Small intestine (tissue), 7 donors: ENCODE measurements at regions not wholly inside any gene's neighbourhood (a gene's known extent, or its start where the extent isn't known, plus 50 kb on each side); places are given as distances from the start of the nearest gene placed in this dataset.

Experiments used
- DNase-seq, 2 donors: peaks; one replicate each; pipeline versions ENCODE4 v3.0.0 to v3.0.0-alpha.2; 2013
- FAIRE-seq: peaks from 2 replicates; lab custom pipeline; 2012; peaks lifted over from hg19 to GRCh38; lab: Jason Lieb, UNC
- H3K27ac ChIP-seq, 3 donors: one replicate each; pipeline ENCODE4 v1.5.1; 2013; ENCODE audit warnings: low read length in 2 of 3, mild to moderate bottlenecking in 2 of 3, control low read depth in 1 of 3, inconsistent platforms in 1 of 3, low read depth in 1 of 3, moderate library complexity in 1 of 3
- H3K27me3 ChIP-seq, 3 donors: one replicate each; pipeline ENCODE4 v1.6.1; 2013; ENCODE audit warnings: low read length in 3 of 3, inconsistent platforms in 1 of 3; ENCODE audit not compliant: control insufficient read depth in 3 of 3, insufficient read depth in 3 of 3
- H3K36me3 ChIP-seq, 3 donors: one replicate each; pipeline ENCODE4 v1.6.1; 2013; ENCODE audit warnings: low read length in 3 of 3, inconsistent platforms in 1 of 3, low read depth in 1 of 3, mild to moderate bottlenecking in 1 of 3, moderate library complexity in 1 of 3; ENCODE audit not compliant: control insufficient read depth in 3 of 3, insufficient read depth in 2 of 3
- H3K4me1 ChIP-seq, 3 donors: one replicate each; pipeline ENCODE4 v1.6.1; 2013; ENCODE audit warnings: low read length in 2 of 3, inconsistent platforms in 1 of 3, low read depth in 1 of 3, mild to moderate bottlenecking in 1 of 3, moderate library complexity in 1 of 3; ENCODE audit not compliant: control insufficient read depth in 3 of 3, insufficient read depth in 2 of 3
- H3K4me3 ChIP-seq, 3 donors: one replicate each; pipeline ENCODE4 v1.5.1; 2013; ENCODE audit warnings: low read length in 3 of 3, control low read depth in 1 of 3, inconsistent platforms in 1 of 3, low read depth in 1 of 3, mild to moderate bottlenecking in 1 of 3, moderate library complexity in 1 of 3
- H3K9me3 ChIP-seq, 2 donors: one replicate each; pipeline ENCODE4 v1.6.1; 2013; ENCODE audit warnings: low read depth in 1 of 2, low read length in 1 of 2; ENCODE audit not compliant: control insufficient read depth in 2 of 2, insufficient read depth in 1 of 2
- WGBS, 3 donors: extraction: QIAGEN DNeasy Blood & Tissue Kit; methylation state at CpG; one replicate each; pipeline ENCODE4 v1.1.7; 2013; 5-methylcytosine and 5-hydroxymethylcytosine counted together
- donor health status: healthy with polysubstance abuse.
- donor health status: control.
- donor health status: control.
- donor health status: Bipolar disorder and iron deficiency.
- donor health status: healthy.

DNA sequence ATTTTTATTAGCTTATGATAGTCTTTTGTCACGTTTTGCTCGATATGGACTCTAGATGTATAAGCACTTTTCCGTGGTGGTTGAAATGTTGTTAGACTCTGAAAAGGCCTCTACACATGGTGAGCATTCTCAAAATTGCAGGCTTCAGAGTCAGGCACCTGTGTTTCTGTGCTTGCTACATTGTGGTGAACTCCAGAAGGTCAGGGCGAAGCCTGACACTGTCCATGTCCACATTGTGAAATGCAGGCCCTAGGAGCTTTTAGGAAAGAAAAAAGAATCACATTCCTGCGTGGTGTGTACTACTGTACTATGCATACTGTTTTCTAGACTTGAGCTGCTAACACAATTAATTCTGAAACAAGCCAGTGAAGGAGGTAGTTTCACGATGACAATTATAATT, 86.3 kb downstream of the HS3ST1 start:
- no peaks in the 10 kb centered on the region for H3K9me3 ChIP-seq
- whole genome bisulfite sequencing, 3 donors: 73 to 87% (median 73%) methylated on average over 6 of the region's 6 CpGs
- no peaks in the 10 kb centered on the region for H3K27me3 ChIP-seq
- no peaks in the 10 kb centered on the region for H3K4me1 ChIP-seq
- no peaks in the 10 kb centered on the region for H3K36me3 ChIP-seq
- no peak overlapping the region for H3K27ac ChIP-seq
- H3K4me3 ChIP-seq: no peak overlapping the region
- FAIRE-seq (no peak), DNase-seq (no peak)

DNA sequence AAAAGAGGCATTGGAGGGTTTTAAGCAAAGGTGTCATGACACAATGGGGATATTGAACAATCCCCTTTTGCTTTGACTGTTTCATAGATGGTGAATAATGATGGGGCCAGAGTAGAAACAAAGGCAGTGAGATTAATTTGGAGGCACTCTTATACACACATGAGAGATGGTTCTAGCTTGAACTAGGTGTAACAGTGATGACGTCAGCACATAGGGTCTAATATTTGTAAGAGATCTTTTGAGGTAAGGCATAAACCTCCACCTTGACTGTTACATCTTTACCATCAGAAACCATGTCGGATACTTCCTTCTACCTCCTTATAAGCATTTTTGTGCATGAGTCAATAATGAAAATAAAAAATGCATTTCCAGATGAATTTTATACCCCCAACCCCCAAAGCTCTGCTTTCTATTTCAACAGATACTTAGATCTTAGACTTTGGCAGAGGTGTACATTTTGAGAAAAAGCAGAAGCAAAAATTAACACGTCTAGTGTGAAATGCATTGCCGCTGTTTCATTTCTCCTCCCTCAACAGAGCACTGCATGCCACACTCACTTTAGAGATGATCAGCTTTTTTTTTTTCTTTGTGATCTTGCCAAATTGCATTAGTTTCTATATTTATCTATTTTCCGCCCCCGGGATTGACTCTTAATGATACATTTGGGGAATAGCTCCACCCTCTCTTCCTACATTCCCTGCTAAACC, 87.2 kb downstream of the HS3ST1 start:
- no peaks in the 10 kb centered on the region for H3K36me3 ChIP-seq
- WGBS, 3 donors: 72 to 86% (median 85%) methylated on average over 6 of the region's 6 CpGs
- H3K27me3 ChIP-seq: no peaks in the 10 kb centered on the region
- H3K4me3 ChIP-seq: no peak overlapping the region
- H3K9me3 ChIP-seq: no peaks in the 10 kb centered on the region
- DNase-seq (no peak), FAIRE-seq (no peak)
- no peak overlapping the region for H3K27ac ChIP-seq
- H3K4me1 ChIP-seq: no peaks in the 10 kb centered on the region

DNA sequence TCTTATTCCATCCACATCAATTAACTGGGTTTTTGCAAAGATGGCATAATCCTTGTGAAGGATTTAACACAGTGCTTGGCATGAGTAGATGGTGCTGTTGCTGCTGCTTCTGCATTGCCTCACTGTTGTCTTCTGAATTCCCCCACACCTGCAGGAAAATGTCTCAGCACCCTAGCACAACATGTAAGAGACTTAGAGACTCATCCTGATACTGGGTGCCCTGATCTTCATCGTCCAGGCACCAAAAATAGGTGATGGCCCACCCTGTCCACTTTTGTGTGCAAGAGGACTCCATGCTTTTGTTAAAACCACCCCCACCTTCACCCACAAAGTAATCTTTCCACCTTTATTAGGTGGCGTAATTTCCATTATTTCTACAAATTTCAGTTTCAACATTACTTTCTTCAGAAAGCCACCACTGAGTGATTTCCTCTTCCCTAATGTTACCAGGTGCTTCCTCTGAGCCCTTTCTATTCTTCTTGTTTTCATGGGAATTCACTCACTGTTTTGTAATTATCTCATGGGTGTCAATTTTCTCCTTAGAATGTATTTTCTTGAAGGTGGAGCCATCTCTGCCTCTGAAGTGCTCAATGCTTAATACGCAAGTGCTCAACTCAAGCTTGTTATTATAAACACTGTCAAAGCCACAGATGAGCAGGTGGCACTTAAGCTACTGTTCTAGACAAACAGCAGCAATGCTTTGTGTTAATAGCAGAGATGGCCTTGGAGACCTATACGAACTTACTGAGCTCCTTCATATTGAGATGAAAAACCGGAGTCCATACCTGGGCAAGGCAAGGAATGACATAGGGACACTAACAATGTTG, 89.5 kb downstream of the HS3ST1 start:
- no peak for FAIRE-seq
- DNase-seq: no peak
- Histone ChIP-seq H3K9me3 (no peaks in the 10 kb centered on the region), H3K4me1 (no peaks in the 10 kb centered on the region), H3K36me3 (no peaks in the 10 kb centered on the region), H3K4me3 (no peak overlapping the region), H3K27me3 (no peaks in the 10 kb centered on the region), H3K27ac (no peak overlapping the region)
- 66 to 82% (median 73%) methylated on average over 5 of the region's 5 CpGs for WGBS, 3 donors

DNA sequence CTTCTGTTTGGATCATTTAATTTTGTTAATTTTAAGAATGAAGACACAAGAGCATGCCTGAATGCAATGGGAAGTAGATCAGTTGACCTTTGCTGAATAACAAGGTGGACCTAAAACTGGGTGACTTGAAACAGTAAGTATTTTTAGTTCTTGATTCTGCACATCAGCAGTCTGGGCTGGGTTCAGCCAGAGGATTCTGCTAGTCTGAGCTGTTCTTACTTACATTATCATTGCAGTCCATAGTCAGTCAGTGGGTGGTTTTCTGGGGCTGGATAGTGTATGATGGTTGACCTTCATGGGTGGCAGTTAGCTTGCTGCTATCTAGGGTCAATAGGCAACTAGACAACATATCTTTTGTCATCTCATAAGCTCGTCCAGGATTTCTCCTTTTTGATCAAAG, 91.4 kb downstream of the HS3ST1 start:
- no peak for DNase-seq
- Histone ChIP-seq H3K27me3 (no peaks in the 10 kb centered on the region), H3K4me1 (no peaks in the 10 kb centered on the region), H3K36me3 (no peaks in the 10 kb centered on the region), H3K27ac (no peak overlapping the region), H3K4me3 (no peak overlapping the region), H3K9me3 (no peaks in the 10 kb centered on the region)
- no peak for FAIRE-seq
- WGBS, 3 donors: 26 to 36% (median 36%) methylated on average over 1 of the region's 1 CpG

DNA sequence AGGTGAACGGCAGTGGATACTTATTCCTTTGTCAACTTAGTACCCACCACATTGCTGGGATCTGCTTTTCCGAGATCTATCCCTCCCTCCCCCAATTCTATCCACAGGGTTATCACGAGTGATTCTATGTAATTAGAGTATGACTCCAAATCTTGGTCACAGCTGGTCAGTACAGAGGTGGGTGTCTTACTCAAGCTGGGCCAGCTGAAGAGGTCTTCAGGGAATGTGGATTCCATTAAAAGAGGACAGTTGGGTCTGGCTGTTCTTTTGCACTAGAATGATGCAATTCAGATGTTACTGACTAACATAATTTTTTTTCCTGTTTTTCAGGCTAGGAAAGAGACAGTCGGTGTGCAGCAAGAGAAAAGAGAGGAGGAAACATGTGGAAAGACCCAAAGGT, 92.3 kb downstream of the HS3ST1 start:
- Histone ChIP-seq H3K27me3 (no peaks in the 10 kb centered on the region), H3K36me3 (no peaks in the 10 kb centered on the region), H3K4me3 (no peak overlapping the region), H3K9me3 (no peaks in the 10 kb centered on the region), H3K27ac (no peak overlapping the region), H3K4me1 (no peaks in the 10 kb centered on the region)
- 74 to 88% (median 77%) methylated on average over 4 of the region's 4 CpGs for WGBS, 3 donors
- no peak for FAIRE-seq
- DNase-seq: no peak

DNA sequence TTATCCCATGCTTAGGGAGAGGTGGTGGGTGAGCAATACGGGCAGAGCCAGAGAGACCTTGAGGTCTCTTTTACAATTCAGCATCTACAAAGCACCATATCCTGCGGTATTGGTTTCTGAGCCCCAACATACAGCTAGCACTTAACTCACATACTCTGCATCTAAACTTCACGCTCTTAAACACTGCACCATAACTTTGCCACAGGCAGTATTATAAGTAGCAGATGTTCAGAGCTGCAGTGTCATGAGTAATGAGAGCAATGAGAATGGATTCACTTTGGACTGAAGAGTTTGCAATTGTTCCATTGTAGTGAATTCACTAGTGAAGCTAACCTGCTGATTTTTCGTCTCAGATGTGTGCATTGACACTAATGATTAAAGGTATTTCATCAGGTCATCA, 93.8 kb downstream of the HS3ST1 start:
- Histone ChIP-seq H3K27me3 (no peaks in the 10 kb centered on the region), H3K4me3 (no peak overlapping the region), H3K4me1 (no peaks in the 10 kb centered on the region), H3K9me3 (no peaks in the 10 kb centered on the region), H3K36me3 (no peaks in the 10 kb centered on the region), H3K27ac (no peak overlapping the region)
- DNase-seq: no peak
- WGBS, 3 donors: 51 to 69% (median 59%) methylated on average over 4 of the region's 4 CpGs
- no peak for FAIRE-seq

DNA sequence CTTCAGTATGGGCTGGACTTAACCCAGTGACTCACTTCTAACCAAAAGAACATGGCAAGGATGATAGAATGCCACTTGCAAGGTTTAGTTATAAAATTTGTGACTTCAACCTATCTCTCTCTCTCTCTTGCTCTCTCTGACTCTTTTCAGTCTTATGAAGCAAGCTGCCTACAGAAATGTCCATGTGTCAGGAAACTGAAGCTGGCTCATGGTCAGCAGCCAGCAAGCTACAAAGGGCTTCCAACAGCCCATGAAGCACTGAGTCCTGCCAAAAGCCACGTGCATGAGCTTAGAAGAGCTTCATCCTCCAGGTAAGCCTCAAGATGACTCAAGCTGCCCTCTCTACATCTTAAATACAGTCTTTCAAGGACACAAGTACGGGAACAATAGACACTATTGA, 100.3 kb downstream of the HS3ST1 start:
- H3K9me3 ChIP-seq: peaks cover 0 to 11% of the 10 kb centered on the region in 2 donors
- H3K36me3 ChIP-seq: no peaks in the 10 kb centered on the region
- 31 to 57% (median 42%) methylated on average over 2 of the region's 2 CpGs for WGBS, 3 donors
- H3K27me3 ChIP-seq: no peaks in the 10 kb centered on the region
- DNase-seq (no peak), FAIRE-seq (no peak)
- H3K4me1 ChIP-seq: no peaks in the 10 kb centered on the region
- no peak overlapping the region for H3K4me3 ChIP-seq
- no peak overlapping the region for H3K27ac ChIP-seq

DNA sequence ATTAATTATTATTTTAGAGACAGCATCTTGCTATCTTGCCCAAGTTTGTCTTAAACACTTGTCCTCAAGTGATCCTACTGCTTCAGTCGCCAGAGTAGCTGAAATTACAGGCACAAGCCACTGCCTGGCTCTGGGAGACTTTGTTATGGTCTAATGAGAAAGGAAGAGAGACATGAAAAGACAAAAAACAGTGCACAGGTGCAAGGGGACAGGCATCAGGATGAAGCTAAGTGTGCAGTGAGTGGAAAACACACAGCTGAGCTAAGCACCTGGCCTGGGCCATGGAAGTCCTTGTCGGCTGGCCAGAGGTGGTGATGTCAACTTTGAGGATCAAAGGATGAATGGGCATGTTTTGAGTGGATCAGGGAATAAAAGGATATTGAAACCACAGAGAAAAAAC, 102.7 kb downstream of the HS3ST1 start:
- DNase-seq (no peak), FAIRE-seq (no peak)
- Histone ChIP-seq H3K4me3 (no peak overlapping the region), H3K27ac (no peak overlapping the region), H3K36me3 (no peaks in the 10 kb centered on the region), H3K4me1 (no peaks in the 10 kb centered on the region), H3K9me3 (peaks cover 0 to 11% of the 10 kb centered on the region in 2 donors), H3K27me3 (no peaks in the 10 kb centered on the region)
- WGBS, 3 donors: 49 to 62% (median 52%) methylated on average over 2 of the region's 2 CpGs
